ENCODE measurements at regions not wholly inside any gene's neighbourhood (a gene's known extent, or its start where the extent isn't known, plus 50 kb on each side); places are given as distances from the start of the nearest gene placed in this dataset.

DNA sequence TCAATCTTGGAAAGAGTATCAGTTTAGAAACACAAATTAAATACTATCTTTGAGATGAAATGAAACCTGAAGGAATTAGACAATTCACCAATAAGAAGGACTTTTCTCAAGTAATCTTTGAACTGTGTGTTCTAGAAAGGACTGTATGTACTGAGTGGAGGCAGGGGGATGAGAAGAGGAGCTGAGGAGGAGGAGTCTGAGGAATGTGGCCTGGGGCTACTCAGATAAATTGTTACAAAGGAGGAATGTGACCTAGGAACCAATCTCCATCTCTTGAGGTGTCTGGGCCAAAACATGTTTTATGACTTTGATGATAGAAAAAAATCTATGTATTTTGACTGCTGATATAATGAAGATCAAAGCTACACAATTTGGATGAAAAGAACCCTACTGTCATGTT lies 124.3 kb upstream of the ANKRD55 start:
- Histone ChIP-seq H3K9me3 (ENCODE audit: insufficient read depth, low read depth) (0 out of 2 replicates have a peak, but pooled peaks cover 12% of the 10 kb centered on the region), H3K4me1 (replicated peaks; ENCODE audit: insufficient read depth) (peaks cover 61% of the 10 kb centered on the region), H3K4me2 (no peak overlapping the region), H3K4me3 (no peak overlapping the region), H3K27ac (no peak overlapping the region), H3K79me2 (ENCODE audit: low read depth) (no peaks in the 10 kb centered on the region), H3K27me3 (ENCODE audit: insufficient read depth, low read depth) (no peaks in the 10 kb centered on the region), H2AFZ (no peak overlapping the region), H4K20me1 (ENCODE audit: insufficient read depth) (no peaks in the 10 kb centered on the region), H3K36me3 (ENCODE audit: low read depth) (no peaks in the 10 kb centered on the region), H3K9me2 (ENCODE audit: insufficient read depth) (no peaks in the 10 kb centered on the region), H3F3A (ENCODE audit: insufficient read depth, low read depth) (peaks cover 32% of the 10 kb centered on the region)
- TF ChIP-seq, protein P1, sequence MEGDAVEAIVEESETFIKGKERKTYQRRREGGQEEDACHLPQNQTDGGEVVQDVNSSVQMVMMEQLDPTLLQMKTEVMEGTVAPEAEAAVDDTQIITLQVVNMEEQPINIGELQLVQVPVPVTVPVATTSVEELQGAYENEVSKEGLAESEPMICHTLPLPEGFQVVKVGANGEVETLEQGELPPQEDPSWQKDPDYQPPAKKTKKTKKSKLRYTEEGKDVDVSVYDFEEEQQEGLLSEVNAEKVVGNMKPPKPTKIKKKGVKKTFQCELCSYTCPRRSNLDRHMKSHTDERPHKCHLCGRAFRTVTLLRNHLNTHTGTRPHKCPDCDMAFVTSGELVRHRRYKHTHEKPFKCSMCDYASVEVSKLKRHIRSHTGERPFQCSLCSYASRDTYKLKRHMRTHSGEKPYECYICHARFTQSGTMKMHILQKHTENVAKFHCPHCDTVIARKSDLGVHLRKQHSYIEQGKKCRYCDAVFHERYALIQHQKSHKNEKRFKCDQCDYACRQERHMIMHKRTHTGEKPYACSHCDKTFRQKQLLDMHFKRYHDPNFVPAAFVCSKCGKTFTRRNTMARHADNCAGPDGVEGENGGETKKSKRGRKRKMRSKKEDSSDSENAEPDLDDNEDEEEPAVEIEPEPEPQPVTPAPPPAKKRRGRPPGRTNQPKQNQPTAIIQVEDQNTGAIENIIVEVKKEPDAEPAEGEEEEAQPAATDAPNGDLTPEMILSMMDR (conservative IDR thresholded peaks at IDR 0.05) = no peak
- TF ChIP-seq EZH2 (IDR thresholded peaks at IDR 0.05; ENCODE audit: low read depth) = no peak
- intact Hi-C loops (cut with micrococcal nuclease; ENCODE audit: unreplicated experiment) = loop anchor here (10.0 kb wide), 1 partner anchor 277 kb away; no protein-coding TSS in a partner anchor
- BruUV-seq (replicated peaks) = no TSS peak
- ChIA-PET POLR2A (ENCODE audit: unreplicated experiment) (no interaction called here), CTCF (no interaction called here)
- peak in 1 of 2 experiments; percentile 43 for DNase-seq

GRCh38 chr5:56356836-56357160 lies 123.7 kb upstream of the ANKRD55 start:
- ChIA-PET POLR2A (ENCODE audit: unreplicated experiment) (no interaction called here), CTCF (no interaction called here)
- Histone ChIP-seq H2AFZ (no peak overlapping the region), H3K4me2 (peak overlapping the region; percentile 14; the same call in 1 of the 2 replicates), H3K4me3 (no peak overlapping the region), H4K20me1 (ENCODE audit: insufficient read depth) (no peaks in the 10 kb centered on the region), H3K79me2 (ENCODE audit: low read depth) (no peaks in the 10 kb centered on the region), H3K27me3 (ENCODE audit: insufficient read depth, low read depth) (no peaks in the 10 kb centered on the region), H3K9me2 (ENCODE audit: insufficient read depth) (no peaks in the 10 kb centered on the region), H3K27ac (peak overlapping the region; percentile 35; the same call in 1 of the 2 replicates), H3K4me1 (replicated peaks; ENCODE audit: insufficient read depth) (peaks cover 67% of the 10 kb centered on the region), H3K9me3 (ENCODE audit: insufficient read depth, low read depth) (0 out of 2 replicates have a peak, but pooled peaks cover 10% of the 10 kb centered on the region), H3F3A (ENCODE audit: insufficient read depth, low read depth) (peaks cover 34% of the 10 kb centered on the region), H3K36me3 (ENCODE audit: low read depth) (no peaks in the 10 kb centered on the region)
- no TSS peak for BruUV-seq (replicated peaks)
- DNase-seq = no peak
- TF ChIP-seq, protein P1 (conservative IDR thresholded peaks at IDR 0.05) = no peak
- no peak for TF ChIP-seq EZH2 (IDR thresholded peaks at IDR 0.05; ENCODE audit: low read depth)
- intact Hi-C loops (cut with micrococcal nuclease; ENCODE audit: unreplicated experiment) = loop anchor here (10.0 kb wide), 1 partner anchor 278 kb away; no protein-coding TSS in a partner anchor

GRCh38 chr5:56356121-56356835 lies 123.1 kb upstream of the ANKRD55 start:
- TF ChIP-seq EZH2 (IDR thresholded peaks at IDR 0.05; ENCODE audit: low read depth) = no peak
- TF ChIP-seq, protein P1 (conservative IDR thresholded peaks at IDR 0.05) = no peak
- Histone ChIP-seq H2AFZ (no peak overlapping the region), H3K4me2 (peak overlapping the region; percentile 14; the same call in 1 of the 2 replicates), H3K4me3 (no peak overlapping the region), H3K4me1 (replicated peaks; ENCODE audit: insufficient read depth) (peaks cover 72% of the 10 kb centered on the region), H3K9me2 (ENCODE audit: insufficient read depth) (no peaks in the 10 kb centered on the region), H3K27me3 (ENCODE audit: insufficient read depth, low read depth) (no peaks in the 10 kb centered on the region), H4K20me1 (ENCODE audit: insufficient read depth) (no peaks in the 10 kb centered on the region), H3K79me2 (ENCODE audit: low read depth) (no peaks in the 10 kb centered on the region), H3K36me3 (ENCODE audit: low read depth) (no peaks in the 10 kb centered on the region), H3K27ac (peak overlapping the region; percentile 35), H3F3A (ENCODE audit: insufficient read depth, low read depth) (peaks cover 39% of the 10 kb centered on the region), H3K9me3 (ENCODE audit: insufficient read depth, low read depth) (0 out of 2 replicates have a peak, but pooled peaks cover 5% of the 10 kb centered on the region)
- intact Hi-C loops (cut with micrococcal nuclease; ENCODE audit: unreplicated experiment) = loop anchor here (10.0 kb wide), 1 partner anchor 279 kb away; no protein-coding TSS in a partner anchor
- ChIA-PET CTCF (no interaction called here), POLR2A (ENCODE audit: unreplicated experiment) (no interaction called here)
- peak in 1 of 2 experiments; percentile 79 for DNase-seq
- no TSS peak for BruUV-seq (replicated peaks)

Data from PC-9 (cell line).